SW 1271 (cell line): ENCODE measurements at regions not wholly inside any gene's neighbourhood (a gene's known extent, or its start where the extent isn't known, plus 50 kb on each side); places are given as distances from the start of the nearest gene placed in this dataset.

Experiments
- DNase-seq, 2 experiments: peaks; one replicate each; lab custom pipeline; 2025; lab: John Stamatoyannopoulos, UW

DNA sequence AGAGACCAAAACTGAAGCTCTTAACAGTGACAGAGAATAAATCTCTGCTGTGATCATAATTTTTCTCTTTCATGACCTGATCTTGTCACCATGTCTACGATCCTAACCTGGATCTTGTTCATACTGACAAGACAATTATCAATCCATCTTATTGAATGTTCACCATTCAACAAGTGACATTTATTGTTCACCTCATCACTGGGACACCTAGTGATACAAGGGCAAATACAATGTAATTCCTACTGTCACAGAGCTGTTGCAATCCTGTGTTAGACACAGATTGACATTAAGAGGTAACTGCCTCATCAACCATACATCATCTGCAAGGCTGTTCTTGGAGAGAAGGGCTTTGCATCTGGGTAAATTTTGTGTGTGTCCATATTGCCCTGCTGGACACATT lies 942.4 kb upstream of the PRR20A start:
- DNase-seq: no peak

- DNase-seq: no peak
Observed at GRCh38 chr13:56201834-56202233, 938.9 kb upstream of the PRR20A start.

DNA sequence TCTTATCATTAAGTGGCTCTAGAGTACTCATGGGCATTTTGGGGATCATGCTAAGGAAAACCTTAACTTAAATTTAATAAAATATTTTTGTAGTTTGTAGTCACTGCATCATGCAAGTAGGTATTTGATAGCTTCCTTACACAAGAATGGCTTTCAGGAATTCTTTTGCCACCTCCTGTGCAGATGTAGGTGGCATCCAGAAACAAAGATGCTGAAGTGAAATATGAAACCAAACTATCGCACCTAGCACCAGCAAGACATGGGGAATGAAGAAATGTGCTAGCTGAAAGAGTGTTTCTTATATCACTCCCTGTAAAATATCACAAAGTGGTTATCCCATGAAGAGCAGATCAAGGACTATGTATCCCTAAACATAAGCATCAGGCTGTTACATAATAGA lies 924.5 kb upstream of the PRR20A start:
- DNase-seq: no peak

GRCh38 chr13:56247692-56248091 lies 893.0 kb upstream of the PRR20A start:
- DNase-seq: no peak

GRCh38 chr13:56271686-56272085 lies 869.0 kb upstream of the PRR20A start:
- DNase-seq: no peak

- no peak for DNase-seq
Observed at GRCh38 chr13:56283262-56283828, 857.4 kb upstream of the PRR20A start.

GRCh38 chr13:56299650-56300049 lies 841.1 kb upstream of the PRR20A start:
- DNase-seq: no peak

DNA sequence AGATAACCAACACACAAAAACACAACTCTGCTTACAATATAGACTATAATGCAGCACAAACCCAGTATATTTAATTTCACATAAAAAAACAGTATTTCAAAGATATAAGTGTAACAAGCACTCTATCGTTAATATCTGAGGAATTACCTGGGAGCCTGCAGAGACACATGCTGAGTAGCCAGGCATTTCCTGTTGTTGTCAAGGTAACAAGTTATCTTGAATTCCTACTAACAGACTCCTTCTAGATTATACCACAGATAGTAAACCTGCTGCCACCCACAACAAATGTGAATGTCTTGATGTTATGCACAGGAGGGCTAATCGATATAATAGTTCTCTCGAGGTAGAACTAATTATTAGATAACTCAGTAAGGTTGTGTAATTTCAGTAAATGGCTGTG lies 826.0 kb upstream of the PRR20A start:
- no peak for DNase-seq

DNA sequence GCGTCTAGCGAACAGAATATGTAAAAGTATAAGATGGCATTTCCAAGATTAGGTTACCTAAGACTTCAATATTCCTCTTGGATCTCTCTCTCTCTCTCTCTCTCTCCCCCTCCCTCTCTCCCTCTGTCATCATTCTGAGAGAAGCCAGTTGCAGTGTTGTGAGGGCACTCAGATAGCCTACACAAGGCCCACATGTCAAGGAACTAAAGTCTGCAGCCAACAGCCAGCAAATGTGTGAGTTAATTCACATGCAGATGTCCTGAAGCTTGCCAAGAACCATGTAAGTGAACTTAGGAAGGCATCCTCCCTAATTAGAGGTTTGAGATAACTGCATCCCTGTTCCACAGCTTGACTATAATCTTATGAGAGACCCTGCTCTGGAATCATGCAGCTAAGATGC lies 822.9 kb upstream of the PRR20A start:
- DNase-seq: no peak

- no peak for DNase-seq
Observed at GRCh38 chr13:56332671-56333070, 808.0 kb upstream of the PRR20A start.

GRCh38 chr13:56335775-56336174 lies 804.9 kb upstream of the PRR20A start:
- DNase-seq: no peak

DNA sequence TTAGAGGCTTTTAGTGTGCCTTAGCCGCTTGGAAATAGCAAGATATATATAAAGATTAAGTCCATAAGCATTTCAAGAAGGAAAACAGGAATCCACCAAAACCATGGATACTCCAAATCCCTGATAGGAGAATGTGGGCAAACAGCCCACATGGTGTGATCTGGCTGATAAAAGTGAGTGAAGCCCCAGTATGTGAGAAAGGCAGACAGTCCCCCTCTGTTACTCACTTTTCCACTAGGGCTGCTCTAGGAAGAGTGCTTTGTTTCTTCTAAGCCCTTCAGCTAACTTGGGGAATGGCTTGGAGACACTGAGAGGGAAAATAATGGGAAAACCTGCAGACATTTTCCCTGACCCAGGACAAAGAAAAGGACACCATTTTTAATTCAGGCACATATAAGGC lies 802.3 kb upstream of the PRR20A start:
- no peak for DNase-seq

- DNase-seq: no peak
Observed at GRCh38 chr13:56347014-56347413, 793.7 kb upstream of the PRR20A start.

DNA sequence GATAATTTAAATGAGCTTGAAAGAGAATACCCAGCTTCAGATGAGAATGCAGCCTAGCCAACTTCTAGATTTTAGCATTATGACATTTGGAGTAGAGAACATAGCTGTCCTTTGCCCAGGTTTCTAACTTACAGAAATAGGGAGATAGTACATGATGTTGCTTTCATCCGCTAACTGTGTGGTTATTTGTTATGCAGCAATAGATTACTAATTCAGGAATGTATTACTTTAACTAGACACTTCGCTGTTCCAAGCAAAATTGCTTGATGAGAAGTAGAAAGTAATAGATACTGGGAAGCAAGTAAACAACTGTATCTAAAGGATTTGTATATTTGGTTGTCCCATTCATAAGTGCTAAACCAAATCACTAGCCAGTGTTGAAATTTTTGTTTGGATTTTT lies 790.9 kb upstream of the PRR20A start:
- no peak for DNase-seq

GRCh38 chr13:56351041-56351440 lies 789.7 kb upstream of the PRR20A start:
- DNase-seq: no peak

- no peak for DNase-seq
Observed at GRCh38 chr13:56352361-56352760, 788.4 kb upstream of the PRR20A start.

DNA sequence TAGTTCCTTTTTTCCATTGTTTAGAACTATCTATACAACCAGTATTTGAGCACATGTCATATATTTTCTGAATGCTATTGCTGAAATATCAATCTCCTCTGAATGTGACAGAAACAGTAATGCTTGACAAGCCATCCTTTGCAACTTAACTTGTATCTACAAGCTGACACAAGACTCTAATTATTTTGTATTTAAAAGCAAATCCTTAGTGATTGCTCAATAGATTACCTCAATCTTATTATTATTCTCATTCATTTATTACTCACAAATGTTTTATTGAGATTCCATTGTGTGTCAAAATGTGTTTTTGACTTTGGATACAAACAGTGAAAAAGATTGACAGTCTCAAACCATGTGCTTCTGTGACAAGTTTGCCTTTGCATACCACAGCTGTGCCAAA lies 787.8 kb upstream of the PRR20A start:
- DNase-seq: no peak

- DNase-seq: no peak
Observed at GRCh38 chr13:56356690-56357089, 784.0 kb upstream of the PRR20A start.

- DNase-seq: no peak
Observed at GRCh38 chr13:56378566-56378965, 762.2 kb upstream of the PRR20A start.

GRCh38 chr13:56393549-56393948 lies 747.2 kb upstream of the PRR20A start:
- no peak for DNase-seq

DNA sequence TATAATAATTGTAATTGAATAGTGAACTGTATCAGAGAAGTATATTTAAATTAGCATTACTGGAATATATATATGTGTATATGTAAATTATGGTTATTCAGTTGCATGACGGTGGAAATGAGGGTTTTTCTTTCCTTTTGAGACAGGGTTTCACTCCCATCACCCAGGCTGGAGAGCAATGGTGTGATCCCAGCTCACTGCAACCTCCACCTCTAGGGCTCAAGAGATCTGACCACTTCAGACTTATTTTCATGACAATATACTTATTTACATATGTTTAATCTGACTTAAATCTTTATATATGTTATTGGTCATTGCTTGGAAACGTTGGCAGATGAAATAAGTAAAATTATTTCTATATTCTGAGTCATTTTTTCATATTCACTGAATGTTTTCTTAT lies 744.4 kb upstream of the PRR20A start:
- DNase-seq: no peak

- no peak for DNase-seq
Observed at GRCh38 chr13:56400774-56401173, 739.9 kb upstream of the PRR20A start.

DNA sequence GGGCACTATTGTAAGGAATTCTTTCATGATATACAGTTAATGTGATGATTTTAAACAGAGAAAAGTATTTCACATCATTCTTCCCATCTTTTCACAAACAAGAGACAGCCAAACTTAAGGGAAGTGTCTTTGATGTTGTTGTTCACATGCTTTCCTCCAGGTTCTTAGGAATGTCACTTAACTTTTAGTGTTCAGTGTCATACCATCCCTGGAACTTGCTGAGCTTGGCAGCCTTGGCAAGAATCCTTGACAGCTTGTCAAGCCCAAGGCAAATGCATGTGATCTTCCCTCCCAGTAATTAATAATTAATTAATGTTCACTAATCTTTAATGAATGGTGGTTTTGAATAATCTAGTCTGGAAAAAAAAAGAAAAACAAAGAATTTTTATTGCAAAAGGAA lies 727.9 kb upstream of the PRR20A start:
- DNase-seq: no peak

- no peak for DNase-seq
Observed at GRCh38 chr13:56424246-56424645, 716.5 kb upstream of the PRR20A start.
